ENCODE measurements at regions not wholly inside any gene's neighbourhood (a gene's known extent, or its start where the extent isn't known, plus 50 kb on each side); places are given as distances from the start of the nearest gene placed in this dataset.

DNA sequence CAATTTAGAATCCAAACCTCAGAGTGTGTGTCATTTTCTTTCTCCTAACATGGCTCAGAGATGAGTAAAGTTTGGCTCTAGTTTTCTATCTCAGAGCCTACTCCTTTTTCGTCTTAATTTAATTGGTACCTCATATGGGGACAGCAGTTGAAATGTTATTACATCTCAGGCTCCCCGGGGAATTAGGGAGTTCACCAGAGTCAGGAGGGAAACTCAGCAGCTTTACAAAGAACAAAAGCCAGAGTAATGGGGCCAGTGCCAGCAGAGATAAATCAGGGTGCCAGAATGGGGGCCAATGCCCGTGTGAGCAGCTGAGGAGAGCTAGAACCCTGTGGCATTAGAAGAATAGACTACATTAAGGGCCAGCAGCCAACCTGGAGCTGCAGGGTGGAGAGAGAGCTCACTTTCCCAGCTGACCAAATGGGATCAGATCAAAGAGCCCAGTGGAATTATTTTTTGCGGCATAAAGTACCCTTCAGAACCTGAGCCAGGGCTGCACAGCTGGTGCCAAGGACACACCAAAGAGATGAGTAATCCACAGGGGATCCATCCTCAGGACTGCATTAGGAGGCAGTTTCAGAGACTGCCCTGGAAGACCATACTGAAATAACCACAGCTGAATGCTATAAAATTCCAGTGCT lies 207.1 kb upstream of the DKK2 start:
- no peak for DNase-seq

GRCh38 chr4:107220976-107221375 lies 184.9 kb upstream of the DKK2 start:
- DNase-seq, result no peak

- DNase-seq, result no peak
Measured at GRCh38 chr4:107219681-107220080, 183.6 kb upstream of the DKK2 start.

GRCh38 chr4:107216379-107216778 lies 180.3 kb upstream of the DKK2 start:
- no peak for DNase-seq

- no peak for DNase-seq
Measured at GRCh38 chr4:107215222-107215621, 179.1 kb upstream of the DKK2 start.

DNA sequence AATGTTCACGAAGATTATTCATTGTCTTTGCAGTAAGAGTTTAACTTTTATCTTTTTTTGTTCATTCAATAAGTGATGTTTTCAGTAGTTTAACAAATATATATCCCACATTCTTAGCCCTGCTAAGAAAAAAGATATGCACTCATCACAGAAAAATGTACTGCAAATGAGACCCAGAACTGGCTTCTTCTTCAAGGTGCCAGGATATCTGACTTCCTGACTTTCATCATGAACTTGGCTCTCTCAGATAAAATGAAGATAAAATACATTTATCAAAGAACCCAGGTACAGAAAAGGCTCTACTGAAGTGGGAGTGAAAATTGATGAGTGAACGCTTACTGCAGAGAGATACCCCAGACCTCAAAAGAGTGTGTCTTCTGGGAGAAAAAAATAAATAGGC lies 177.8 kb upstream of the DKK2 start:
- no peak for DNase-seq

- no peak for DNase-seq
Measured at GRCh38 chr4:107213410-107213809, 177.3 kb upstream of the DKK2 start.

DNA sequence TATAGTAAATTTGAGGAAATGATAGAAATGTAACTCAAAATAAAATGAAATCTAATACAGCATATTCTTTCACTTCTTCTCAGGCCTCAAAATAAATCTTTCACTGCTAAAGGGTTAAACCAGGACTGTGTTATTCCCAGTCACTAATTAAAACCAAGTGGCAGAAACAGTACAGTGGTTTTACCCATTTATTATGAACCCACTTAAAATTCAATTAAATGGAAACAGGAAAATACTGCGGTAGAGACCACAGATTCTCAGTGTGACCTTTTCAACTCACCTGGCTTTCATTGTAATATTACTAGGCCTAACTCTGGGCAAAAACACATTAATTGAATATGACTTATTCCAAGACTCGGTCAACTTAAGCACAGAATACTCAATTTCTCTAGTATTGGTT lies 176.5 kb upstream of the DKK2 start:
- no peak for DNase-seq

GRCh38 chr4:107210450-107211239 lies 174.5 kb upstream of the DKK2 start:
- no peak for DNase-seq

DNA sequence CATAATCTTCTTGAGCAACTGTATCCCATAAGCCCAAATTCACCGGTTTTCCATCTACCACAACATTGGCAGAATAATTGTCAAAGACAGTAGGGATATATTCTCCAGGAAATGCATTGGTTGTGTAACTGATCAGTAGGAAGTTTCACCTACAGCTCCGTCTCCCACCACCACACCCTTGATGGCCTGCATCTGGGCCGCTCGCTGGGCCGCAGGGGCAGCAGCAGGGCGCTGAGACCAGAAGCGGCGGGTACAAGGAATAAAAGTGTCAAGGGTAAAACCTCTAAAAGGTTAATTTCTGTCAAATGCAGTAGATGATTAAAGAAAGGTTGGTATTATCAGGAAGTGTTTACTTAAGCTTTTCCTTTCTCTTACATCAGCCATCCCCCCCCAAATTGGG lies 167.6 kb upstream of the DKK2 start:
- no peak for DNase-seq

- DNase-seq, result no peak
Measured at GRCh38 chr4:107202744-107203143, 166.6 kb upstream of the DKK2 start.

DNA sequence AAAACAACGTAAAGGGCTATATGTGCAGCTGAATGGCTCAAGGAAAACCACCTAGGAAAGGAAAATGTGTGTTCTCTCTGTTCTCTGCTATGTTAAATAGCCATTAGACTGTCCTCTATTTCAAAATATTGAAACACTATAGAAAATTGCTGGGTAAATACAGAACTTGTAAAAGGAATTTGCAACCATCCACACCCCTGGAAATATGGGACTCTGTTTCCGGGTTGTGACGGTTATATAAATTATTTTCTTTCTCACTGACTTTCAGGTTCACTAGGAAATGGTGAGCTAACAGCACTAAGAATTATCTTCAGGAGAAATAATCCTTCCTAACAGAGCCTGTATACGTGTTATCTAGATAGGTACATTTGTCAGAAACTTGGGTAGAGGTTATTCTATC lies 161.0 kb upstream of the DKK2 start:
- DNase-seq, result no peak

DNA sequence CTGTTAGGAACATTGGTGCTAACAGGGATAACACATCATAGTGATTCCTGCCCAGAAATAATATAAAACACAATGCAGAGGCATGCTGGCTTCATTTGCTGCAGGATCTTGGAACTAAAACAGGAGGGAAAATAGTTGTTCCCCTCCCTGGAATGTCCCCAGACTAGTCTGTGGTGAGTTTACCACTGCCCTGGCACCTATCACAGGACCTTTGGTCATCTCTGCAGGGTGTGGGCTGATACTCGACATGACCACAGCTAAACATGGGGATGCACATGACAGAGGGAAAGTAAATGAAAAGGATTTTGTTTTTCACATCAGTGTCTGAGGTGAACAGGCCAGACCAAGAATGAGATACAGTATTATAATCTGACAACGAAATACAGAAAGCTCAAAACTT lies 160.2 kb upstream of the DKK2 start:
- DNase-seq, result no peak

DNA sequence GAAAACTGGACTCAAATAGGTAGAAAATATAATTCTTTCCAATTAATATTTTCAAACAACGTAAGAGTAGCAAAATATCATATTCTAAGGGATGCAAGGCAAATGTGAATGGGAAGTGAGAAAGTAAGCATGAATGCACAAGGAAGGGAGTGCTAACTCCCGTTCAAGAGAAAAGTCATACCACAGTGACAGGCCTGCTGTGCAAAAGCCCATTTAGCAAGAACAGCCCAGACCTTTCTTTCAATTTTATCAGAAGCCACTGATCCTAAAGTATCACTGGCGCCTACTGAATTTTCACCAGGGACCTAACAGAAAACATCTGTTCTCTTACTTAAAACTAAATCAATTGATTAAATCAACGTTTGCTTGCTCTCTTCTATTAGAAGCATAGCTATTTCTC lies 157.9 kb upstream of the DKK2 start:
- DNase-seq, result no peak

- no peak for DNase-seq
Measured at GRCh38 chr4:107192601-107193000, 156.5 kb upstream of the DKK2 start.

DNA sequence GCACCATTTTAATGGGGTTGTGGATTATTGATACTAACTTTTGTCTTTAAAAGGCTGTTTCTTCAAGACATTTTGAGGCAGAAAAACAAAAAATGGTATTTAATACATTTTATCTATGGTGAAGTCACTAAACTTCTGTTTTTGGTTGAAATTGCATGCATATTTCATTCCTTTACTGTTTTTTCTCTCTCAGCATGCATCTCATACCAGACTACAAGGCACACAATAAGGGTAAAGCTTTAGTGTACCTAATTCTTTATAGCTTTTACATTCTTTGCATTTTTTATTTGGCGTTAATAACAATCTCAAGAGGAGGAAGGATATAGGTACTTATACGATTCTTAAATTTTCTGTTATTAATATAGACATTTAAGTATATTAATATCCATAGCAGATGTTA lies 151.0 kb upstream of the DKK2 start:
- no peak for DNase-seq

GRCh38 chr4:107183155-107183774 lies 147.2 kb upstream of the DKK2 start:
- DNase-seq, result peak in 1 of 5 donors; percentile 9

DNA sequence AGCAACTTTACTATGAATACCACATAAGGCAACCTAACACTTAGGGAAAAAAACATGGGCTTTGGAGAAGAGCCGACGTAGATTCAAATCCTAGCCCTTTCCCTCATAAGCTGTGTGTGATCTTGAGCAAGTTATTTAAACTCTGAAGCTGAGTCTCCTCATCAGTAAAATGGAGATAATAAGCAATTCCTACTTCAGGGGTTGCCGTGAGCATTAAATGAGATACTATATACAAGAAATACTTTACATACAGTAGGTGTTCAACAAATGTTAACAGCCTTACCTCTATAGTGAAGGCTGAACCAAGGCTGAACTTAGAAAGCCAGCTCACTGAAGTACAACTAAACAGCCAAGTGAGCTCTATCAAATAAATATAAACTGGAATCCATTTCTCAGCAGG lies 146.2 kb upstream of the DKK2 start:
- no peak for DNase-seq

GRCh38 chr4:107166873-107167450 lies 130.8 kb upstream of the DKK2 start:
- DNase-seq, result no peak

- DNase-seq, result no peak
Measured at GRCh38 chr4:107166181-107166580, 130.1 kb upstream of the DKK2 start.

- no peak for DNase-seq
Measured at GRCh38 chr4:107164962-107165475, 128.9 kb upstream of the DKK2 start.

DNA sequence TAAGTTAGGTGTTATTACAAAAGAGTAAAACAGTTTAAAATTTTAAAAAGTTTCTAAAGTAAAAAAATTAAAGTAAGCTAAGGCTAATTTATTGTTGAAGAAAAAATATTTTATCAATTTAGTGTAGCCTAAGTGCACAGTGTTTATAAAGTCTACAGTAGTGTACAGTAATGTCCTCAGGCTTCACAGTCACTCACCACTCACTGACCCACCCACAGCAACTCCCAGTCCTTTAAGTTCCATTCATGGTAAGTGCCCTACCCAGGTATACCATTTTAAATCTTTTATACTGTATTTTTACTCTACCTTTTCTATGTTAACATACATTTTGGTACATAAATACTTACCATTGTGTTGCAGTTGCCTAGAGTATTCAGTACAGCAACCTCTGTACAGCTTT lies 120.3 kb upstream of the DKK2 start:
- no peak for DNase-seq

DNA sequence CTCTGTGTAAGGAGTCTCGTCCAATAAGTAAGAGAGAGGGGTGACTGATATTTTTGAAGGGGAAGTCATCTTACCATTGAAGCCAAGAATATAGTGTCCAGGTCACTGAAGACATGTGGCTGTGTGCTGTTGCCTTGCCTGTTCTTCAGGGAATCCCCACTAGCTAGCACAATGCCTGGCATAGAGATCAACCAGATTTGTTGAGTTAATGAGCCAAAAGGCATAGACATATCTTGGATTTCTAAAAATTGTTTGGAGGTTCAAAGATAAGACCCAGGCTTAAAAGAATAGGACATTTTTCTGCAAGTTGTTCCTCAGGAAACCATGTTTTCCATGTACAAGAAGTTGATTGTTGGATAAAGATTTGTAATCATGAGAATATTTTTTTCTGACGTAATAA lies 119.3 kb upstream of the DKK2 start:
- no peak for DNase-seq

- no peak for DNase-seq
Measured at GRCh38 chr4:107153956-107154355, 117.8 kb upstream of the DKK2 start.
